ENCODE measurements at regions not wholly inside any gene's neighbourhood (a gene's known extent, or its start where the extent isn't known, plus 50 kb on each side); places are given as distances from the start of the nearest gene placed in this dataset.

DNA sequence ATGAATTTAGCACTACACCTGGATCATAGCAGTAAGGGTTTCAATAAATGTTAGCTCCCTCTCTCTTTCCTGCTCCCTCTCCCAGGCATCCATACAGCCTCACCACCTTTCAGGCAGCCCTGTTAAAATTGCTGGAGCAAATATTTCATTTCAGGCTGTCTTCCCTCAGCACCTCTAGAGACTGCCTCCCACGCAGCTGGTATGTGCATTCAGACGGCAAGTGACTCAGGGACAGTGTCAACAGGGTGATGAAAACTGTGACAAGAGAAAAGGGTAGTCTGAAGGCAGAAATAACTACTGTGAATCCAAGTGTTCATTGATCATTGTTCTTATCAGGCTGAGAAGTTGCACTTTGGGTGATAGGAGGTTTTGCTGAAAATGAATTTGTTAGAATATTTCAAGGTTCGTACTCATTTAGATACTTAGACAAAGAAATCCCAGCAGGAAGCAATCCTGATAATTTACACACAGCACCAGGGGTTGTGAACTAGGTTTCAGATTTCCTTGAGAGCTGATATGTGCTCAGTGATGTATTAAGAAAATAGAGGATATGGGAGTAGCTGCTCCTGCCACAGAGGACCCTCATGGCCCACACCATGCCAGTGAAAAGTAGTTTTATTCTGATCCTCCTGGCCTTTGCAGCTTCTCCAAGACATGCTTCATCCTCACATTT lies 424.2 kb downstream of the FGF13 start:
- DNase-seq (ENCODE audit: low spot score): no peak

DNA sequence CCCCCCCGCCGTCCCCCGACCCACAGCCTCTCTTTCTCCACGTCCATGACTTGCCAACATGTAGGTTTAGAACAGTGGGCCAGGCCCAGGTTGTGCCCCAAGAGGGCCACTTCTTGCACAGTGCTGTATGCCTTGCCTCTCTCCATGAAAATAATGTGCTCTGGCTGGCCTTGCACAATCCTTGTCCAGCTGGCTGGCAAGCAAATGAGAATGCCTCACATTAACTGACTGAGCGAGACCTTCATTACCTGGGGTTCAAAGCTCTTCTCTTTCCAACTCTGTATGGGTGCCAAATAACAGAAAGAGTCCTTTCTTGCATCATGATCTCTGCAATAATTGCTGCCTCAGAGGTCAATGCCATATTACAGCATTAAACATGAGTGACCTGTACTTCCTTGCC lies 416.6 kb downstream of the FGF13 start:
- DNase-seq (ENCODE audit: low spot score): no peak

DNA sequence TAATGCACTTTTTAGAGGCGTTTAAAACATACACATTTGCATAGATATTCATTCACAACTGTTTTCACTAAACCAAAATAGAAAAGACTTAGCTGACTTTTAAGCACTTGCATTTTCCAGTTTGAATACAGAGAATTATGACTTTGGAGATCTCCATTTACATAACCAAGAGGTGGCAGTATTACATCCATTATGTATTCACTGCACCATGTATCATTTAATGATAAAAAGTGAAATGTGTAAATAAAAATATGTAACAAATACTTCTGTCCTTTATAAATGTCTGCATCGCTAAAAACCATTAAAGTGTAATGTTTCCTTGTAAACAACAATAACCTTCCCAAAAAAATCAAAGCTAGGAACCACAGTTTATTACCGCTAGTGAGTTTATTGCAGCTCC lies 413.2 kb downstream of the FGF13 start:
- no peak for DNase-seq (ENCODE audit: low spot score)

DNA sequence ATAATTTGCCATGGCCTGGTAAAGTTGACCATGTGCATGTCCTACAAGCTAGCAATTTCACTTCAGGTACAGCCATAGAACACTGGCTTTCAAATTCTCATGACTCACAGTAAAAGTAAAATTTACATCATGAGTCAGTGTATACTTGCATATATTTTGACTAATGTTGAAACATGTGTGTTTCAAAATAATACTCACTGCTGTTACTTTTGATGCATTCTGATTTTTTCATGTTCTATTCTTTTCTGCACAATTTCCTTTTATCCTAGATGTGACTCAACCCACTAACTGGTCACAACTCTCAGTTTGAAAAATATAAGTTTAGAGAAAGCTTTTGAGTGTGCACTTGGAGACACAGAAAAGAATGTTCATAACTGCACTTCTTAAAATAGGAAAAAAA lies 365.7 kb downstream of the FGF13 start:
- DNase-seq (ENCODE audit: low spot score): no peak

DNA sequence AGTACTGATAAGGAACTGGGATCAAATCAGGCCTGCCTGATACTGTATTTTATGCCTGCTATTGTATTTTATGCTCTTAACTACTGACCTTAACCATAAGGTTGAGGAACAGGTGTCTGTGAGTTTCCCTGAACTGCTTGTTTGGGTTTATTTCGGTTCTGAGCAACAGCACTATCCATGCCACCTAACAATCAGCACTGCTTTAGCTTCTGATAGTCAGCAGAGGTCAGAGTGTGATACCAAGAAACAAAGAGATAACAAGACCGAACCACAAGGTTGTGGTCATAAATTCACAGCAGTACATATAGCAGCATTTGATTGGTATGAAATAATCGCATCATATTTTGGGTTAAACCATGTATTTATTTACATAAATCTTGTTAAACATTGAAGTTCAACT lies 362.2 kb downstream of the FGF13 start:
- DNase-seq (ENCODE audit: low spot score): no peak

DNA sequence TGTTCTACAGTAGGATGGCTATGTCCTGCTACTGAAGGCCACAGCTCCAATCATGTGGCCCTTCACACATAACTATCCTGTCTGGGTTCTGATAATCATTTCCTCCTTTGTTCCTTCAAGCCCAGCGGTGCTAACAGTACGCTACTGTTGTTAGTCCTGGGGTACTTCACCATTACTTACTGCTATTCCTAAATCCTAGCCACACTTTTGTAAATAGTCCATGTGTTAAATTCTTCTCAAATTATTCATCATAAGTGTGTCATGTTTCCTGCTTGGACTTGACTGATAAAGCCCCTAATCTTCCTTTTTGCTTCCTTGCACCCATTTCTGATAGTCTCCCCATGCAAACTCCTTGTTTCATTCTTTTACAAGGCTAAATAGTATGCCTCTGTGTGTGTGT lies 332.6 kb downstream of the FGF13 start:
- no peak for DNase-seq (ENCODE audit: low spot score)

DNA sequence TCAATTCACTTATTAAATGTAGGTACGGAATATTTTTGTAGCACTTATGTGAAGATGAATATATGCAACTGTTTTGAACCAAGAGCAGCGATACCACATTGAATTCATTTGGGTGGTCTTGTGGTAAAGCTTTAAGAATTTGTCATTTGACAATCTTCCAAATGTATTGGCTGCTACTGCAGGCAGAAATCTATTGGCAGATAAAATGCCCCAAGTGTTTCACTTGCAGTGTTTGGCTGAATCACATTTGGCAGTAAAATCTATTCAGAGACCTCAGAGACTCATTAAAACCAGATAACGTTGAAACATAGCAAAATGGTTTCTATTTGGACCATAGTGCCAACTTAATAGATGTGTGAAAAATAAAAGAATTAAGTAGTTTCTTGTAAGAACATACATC lies 303.4 kb downstream of the FGF13 start:
- DNase-seq (ENCODE audit: low spot score): no peak

DNA sequence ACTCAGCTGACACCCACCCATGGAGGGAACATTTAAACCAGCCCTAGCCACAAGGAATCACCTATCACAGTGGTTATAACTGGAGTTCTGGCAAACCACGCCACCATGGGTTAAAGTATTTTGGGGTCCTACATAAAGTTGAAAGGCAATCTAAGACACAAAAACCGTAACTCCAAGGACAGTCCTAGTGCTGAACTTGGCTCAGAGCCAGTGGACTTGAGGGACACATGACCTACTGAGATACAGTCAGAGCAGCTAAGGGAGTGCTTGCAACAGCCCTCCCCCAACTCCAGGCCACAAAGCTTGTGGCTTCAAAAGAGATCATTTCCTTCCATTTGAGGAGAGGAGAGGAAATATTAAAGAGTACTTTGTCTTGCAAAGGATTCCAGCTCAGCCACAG lies 300.5 kb downstream of the FGF13 start:
- no peak for DNase-seq (ENCODE audit: low spot score)
